Stimulated activated CD4-positive, alpha-beta T cell treated with anti-CD3 and anti-CD28 coated beads, Interleukin-2, amount 100 ng/mL, for 48 hours (primary cell): ENCODE measurements at regions not wholly inside any gene's neighbourhood (a gene's known extent, or its start where the extent isn't known, plus 50 kb on each side); places are given as distances from the start of the nearest gene placed in this dataset.
"Not testable (repeated sequence)": the region's sequence is repeated elsewhere in the genome, so short reads cannot be mapped to it uniquely, and the experiment has no call there.

Source experiments
- DNase-seq, 2 donors: peaks; one replicate each; pipeline ENCODE4 v3.0.0-alpha.2; 2020

DNA sequence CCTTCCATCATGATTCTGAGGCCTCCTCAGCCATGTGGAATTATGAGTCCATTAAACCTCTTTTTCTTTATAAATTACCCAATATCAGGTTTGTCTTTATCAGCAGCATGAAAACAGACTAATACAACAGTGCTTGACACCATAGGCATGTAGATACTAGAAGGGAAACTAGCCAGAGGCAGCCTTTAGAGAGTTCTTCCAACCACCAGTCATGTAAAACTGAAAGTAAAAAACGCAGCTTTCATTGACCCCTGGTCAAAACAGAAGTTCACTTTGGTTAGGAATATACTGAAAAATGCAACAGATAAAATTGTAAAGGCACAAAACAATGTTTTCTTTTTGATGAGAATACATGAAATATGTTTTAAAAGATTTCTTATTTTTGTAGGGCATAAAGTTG, 122.8 kb upstream of the L3MBTL4 start:
- DNase-seq = no peak

DNA sequence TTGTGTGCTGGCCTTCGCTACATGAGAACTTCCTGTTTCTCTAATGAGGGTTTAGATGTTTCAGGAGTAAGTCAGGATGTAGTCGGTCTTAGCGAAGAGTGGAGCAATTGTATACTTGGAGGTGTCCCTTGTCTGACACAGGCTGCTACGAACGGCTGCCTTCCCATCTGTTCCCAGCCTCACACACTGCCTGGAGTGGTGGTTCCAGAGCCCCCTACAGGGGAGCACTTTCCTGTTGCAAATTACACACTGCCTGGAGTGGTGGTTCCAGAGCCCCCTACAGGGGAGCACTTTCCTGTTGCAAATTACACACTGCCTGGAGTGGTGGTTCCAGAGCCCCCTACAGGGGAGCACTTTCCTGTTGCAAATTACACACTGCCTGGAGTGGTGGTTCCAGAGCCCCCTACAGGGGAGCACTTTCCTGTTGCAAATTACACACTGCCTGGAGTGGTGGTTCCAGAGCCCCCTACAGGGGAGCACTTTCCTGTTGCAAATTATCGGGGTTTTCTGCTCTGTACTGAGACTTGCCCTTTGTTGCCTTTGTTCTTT, 126.5 kb upstream of the L3MBTL4 start:
- not testable (repeated sequence) for DNase-seq

DNA sequence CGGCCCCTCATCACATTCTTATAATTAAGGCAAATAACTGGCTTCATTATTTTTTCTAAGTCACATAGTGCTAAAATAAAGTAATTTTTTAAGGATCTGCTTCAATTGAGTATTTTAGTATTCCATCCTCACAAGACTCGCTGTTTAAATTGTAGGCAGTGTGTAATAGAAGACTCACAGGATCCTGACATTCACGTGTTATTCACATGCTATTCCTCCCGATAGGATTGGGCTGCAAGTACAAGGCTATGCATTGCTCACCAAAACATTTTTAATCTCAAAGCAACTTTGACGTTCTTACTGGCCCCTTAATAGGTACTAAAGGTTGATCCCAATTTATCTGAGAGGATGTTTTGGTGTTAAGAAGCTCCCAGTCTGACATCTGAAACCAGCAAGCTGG, 127.6 kb upstream of the L3MBTL4 start:
- no peak for DNase-seq

DNA sequence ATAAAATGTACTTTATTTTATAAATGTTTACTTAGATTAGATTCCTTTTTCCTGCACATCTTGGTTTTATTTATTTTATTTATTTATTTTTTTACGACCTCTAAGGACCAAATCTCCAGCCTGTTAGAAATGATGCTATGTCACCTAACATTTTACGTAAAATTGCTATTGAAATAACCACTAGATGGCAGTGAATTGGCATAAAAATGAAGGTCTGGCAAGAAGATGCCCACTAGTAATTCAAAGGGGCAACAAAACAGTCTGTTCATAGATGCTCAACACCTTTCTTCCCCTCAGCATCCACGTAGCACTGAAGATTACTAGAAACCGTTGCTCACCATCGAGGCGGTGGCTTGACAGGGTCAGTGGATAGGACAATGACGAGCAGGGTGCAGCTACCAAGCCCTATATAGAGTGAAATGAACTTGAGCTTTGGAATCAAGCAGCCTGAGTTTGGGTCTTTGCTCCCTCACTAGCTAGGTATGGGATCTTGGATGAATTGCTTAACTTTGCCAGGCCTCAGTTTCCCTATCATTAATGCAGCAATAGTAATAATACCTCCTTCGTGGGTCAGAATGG, 128.7 kb upstream of the L3MBTL4 start:
- DNase-seq = no peak

DNA sequence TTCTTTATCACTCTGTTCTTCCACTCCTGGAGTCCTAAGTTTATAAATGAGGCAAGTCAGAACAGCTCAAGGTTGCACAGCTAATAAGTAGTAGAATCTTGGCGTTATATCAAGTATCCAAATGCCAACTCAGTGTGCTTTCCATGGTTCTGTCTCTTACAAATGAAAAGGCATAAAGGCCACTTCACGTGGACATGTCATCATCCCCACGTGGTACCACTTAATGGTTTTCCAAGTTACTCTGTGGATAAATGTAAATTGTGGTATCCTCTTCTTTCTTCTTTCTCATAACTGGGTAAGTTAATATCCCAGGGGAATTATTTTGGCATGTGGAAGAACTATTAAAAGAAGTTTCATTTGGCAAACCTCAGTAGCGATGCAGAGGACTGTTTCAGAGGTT, 131.5 kb upstream of the L3MBTL4 start:
- no peak for DNase-seq

DNA sequence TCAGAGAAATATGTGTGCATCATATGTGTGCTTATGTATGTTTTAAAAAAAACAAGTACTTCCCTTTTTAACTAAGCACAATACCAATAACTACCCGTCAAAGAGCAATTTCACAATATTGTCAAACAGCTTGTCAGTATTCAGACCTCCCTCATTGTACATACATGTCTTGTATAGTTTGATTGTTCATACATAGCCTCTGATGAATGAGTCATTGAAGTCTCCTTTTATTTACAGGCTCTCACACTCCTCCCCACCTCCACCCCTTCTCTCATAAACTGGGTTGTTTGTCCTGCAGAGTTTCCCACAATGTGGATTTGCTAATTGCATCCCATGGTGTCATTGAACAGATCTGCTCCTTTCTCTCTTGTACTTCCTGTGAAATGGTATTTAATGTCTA, 132.8 kb upstream of the L3MBTL4 start:
- DNase-seq = no peak

DNA sequence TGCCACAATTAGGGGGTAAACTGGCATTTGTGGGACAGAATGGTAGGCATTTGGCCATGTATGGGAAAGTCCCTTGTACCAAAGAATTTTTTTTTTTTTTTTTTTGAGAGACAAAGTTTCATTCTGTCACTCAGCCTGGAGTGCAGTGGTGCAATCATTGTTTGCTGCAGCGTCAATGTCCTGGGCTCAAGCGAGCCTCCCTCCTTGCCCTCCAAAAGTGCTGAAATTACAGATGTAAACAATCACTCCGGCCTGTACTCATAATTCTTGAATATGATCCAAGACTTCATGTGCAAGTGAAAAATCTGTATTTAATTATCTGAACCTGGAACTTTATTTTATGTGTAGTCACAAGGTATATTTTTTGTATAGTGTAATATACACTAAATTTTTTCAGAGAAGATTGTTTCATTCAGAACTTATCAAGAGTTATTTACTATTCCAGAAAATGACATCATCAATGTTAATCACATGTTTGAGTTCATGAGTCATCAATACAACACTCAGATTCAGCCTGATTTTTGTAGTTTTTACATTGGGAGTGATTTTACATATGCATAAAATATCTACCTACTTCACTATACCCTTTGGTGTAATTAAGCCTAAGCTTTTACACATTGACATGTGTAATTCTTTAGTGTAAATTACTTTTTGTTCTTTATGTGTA, 138.7 kb upstream of the L3MBTL4 start:
- no peak for DNase-seq

DNA sequence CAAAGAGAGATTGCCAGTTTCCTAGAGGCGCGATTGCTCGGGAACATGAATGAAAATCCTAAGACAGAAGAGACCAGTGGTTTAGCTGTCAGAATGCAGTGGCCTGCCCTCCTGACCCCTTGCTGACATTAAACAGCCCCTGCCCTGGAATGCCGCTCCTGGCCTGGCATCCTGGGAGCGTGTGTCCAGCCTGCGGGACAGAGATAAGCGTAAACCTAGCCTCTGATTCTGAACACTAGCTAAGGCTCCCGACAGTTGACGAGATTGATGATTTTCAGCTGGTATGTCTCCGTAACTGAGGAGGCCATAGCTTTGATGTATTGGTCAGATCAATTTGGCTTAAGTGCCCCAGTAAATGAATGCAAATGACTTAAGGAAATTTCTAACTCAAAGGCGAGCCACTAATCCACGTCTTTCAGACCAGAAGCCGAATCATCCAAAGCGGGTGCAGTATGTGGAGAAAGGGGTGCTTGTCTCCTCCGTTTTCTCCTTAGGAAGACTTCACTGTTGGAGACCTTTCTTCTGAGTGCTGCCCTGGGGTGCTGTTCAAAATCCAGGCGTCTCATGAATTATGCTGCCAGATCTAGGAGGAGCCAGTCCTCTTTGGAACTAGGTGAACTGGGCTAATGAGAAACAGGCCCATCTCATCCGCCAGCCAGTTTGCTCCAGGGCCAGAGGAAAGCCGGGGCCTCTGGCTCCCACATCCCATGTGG, 142.5 kb upstream of the L3MBTL4 start:
- no peak for DNase-seq

DNA sequence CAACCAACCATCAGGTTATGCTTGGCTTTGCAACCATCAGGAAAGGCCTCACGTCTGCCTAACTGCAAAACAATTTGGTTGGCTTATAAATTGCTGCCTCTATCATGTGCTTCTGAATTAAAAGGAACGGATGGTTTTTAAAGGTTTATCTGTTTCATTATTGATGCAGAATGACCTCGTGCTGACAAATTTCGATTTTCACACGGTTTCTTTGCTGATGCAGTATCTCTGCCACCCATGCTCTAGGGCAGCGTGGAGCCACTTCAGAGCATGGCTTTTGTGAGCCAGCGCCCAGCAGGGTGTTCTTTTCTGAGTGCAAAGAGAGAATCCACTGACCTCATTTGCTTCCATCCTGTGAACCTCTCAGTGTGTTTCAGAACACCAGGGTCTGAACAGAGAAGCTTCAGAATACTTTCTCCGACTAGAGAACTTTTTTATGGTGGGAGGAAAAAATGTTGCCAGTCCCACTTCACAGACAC, 143.1 kb upstream of the L3MBTL4 start:
- DNase-seq = no peak

DNA sequence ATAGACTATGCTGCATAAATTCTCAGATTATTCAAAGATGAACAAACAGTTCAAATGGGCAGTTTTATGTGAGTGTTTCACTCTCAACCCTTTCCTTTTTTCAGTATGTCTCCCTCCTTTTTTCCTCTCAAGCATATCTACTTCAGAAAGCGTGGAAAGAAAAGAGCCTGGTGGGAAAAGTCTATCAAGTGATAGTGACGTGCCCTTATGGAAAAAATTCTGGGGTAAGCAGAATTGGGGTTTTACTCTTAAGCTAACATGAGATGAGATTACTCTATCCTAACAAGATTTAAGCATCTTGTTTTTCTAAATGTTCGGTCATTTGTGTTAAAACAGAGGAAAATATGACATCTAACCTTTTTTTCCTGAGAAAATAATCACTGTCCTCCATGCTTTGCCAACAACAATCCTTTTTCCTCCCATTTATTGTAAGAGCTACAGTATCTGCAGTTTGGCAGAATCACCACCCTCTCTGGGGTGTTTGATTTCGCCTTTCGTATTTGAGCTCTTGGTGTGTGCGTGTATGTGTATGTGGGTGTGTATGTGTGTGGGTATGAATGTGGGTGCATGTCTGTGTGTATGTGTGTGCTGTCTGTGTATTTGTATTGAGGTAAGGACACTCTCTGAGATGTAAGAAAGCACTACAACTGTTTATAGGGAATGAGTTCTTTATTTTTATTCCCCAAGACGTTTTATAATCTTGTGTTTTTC, 143.9 kb upstream of the L3MBTL4 start:
- DNase-seq = no peak

DNA sequence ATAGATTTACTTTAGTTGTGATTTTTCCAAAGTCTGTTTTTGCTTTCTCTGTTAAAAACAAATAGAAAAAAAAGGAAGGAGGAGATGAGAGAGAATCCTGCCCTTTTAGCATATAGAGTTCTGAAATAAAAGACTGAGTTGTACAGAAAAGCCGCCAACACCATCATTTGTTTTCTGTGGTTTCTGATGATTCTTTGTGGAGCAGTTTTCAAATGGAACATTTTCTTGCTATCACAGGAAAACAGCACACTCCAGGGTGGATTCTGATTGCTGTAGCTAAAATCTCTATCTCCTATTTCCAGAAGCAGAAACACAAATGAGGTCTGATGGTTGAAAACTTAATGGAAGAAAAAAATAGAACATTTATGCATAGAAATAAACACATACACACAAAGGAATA, 144.6 kb upstream of the L3MBTL4 start:
- DNase-seq = no peak

DNA sequence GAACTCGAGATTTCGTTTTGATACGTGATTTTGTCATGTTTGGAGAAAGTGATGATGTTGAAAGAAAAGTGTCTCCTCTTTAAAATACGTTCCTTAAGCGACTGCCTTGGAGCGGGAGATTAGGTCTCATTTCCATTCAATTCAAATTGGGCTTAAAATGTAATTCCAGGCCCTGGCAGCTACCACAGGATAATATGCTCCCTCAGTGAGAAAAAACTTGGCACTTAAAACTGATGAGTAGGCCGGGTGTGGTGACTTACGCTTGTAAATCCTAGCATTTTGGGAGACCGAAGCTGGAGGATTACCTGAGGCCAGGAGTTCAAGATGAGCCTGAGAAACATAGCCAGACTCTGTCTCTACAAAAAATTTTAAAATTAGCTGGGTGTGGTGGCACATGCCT, 146.3 kb upstream of the L3MBTL4 start:
- no peak for DNase-seq

DNA sequence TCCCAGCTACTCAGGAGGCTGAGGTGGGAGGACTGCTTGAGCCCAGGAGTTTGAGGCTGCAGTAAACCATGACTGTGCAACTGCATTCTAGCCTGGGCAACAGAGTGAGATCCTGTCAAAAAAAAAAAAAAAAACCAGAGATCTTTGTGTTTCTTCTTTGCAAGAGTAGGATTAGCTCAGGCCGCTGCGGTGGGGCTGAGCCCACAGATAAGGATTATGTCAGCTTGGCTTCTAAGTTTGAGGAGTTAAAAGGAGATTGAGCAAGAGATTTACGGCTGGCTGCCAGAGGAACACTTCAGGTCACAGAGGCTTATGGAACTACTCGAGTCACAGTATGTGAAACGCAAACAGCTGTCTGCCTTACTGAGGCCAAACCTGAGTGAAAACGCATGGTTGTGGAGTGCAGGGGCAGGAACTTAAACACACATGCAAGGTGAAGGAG, 146.7 kb upstream of the L3MBTL4 start:
- DNase-seq = no peak

DNA sequence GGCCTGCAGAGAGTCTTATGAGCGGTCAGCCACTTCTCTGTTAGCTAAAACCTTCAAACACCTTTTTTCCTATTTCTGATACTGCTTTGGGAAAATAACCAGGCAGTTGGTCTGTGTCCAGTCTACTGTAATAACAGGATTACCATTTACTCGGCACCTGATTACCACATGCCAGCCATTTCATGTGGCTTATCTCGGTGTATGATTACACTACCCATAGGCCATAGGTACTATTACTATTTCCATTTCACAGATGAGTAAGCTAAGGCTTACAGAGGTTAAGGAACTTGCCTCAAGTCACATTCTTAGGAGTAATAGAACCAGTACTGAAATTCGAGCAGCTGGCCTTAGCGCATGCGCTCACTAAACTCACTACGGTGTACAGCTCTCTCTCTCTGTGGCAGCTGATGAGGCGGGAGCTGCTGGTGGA, 147.2 kb upstream of the L3MBTL4 start:
- no peak for DNase-seq

DNA sequence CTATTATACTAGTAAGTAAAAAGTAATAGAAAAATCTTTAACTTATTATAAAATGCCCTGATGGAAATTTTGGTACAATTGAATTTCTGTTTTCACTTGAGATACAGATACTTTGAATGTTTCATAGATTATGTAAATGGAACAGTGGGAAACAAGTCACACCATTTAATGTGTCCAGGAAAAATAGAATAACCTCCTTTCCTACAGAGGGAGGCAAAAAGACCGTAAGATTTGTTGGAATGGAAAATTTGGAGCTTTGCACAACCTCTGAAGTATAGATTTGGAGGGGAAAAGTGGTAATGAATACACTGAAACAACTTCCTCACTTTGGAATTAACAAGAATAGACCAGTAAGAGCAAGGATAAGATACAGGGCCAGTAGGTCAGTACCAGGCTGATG, 149.2 kb upstream of the L3MBTL4 start:
- no peak for DNase-seq

DNA sequence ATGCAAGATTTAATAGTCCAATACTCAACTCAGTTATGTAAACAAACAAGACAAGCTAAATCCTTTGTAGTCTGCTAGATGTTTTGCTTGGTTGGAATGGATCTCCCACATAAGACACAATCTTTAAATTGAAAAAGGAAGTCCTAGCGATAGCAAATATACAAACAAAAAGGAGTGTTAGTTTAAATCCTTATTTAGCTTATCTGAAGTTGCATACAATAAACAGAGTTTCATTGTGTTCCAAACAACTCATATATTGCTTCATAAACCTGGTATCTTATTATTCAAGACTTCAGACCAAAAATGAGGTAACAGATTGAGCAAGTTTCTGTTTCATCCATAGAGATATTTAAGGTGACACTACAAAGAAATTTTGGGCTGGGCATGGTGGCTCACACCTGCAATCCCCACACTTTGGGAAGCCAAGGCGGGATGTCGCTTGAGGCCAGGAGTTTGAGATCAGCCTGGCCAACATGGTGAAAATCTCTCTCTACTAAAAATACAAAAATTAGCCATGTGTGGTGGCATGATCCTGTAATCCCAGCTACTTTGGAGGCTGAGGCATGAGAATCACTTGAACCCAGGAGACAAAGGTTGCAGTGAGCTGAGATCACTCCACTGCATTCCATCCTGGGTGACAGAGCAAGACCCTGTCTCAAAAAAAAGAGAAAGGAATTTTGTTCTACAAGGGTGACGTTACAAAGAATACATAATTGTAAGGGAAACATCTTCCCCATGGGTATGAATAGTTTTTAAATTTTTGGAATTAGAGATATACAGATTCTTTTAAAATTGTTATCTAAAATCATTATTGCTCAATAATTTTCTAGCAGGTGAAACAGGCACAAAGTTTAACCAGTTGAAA, 150.5 kb upstream of the L3MBTL4 start:
- DNase-seq = no peak

DNA sequence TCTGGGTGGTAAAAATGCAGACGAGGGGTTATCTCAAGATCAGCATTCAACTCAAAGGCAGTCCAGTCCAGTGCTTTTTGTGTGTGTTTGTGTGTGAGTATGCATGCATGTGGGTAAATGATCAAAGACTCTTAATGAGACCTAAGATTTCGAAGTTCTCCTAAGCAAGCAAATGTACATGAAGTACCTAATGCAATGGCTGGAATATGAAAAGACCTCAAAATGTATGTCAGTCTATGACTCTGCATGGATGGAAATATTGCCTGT, 151.0 kb upstream of the L3MBTL4 start:
- DNase-seq = no peak

DNA sequence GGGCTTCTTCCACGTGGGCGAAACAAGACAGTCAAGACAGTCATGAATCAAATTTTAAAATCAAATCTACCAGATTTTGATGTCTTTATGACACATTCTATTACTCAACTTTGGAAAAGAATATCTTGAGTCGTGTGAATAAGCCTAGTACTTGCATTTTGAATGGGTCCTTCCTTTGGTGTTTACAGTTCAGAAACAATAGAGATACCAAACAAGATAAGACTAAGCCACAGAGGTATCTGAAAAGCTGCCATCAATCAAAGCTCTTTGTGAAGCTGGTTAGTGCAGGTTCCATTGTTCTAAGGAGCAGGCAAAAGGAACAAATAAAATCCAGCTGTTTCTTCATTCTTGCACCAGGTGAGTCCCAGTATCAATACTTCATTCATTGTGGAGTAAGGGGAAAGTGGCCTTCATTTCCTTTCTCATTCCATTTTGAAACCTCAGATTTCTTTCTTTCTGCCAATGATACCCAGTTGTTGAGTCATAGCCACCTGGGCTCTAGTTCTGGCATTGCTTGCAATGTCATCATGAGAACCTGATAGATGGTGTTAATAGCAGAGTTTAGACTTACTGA, 151.7 kb upstream of the L3MBTL4 start:
- no peak for DNase-seq

DNA sequence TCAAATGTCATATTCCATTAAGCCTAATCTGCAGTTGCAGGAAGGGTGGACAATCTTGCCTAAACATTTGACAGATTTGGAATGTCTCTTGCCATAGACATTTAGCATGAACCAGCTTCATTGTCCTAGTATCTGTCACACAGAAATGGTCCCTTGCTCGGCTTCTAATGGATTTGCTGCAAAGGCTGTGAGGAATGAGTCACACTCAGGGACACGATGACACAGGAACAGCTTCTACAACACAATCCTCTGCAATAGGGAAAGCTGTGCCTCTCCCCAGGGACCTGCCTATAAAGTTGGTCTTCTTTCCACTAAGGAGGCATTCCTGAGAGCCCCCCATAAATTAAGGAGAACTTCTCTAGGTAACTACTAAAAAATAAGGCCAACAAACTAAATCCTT, 155.1 kb upstream of the L3MBTL4 start:
- no peak for DNase-seq

DNA sequence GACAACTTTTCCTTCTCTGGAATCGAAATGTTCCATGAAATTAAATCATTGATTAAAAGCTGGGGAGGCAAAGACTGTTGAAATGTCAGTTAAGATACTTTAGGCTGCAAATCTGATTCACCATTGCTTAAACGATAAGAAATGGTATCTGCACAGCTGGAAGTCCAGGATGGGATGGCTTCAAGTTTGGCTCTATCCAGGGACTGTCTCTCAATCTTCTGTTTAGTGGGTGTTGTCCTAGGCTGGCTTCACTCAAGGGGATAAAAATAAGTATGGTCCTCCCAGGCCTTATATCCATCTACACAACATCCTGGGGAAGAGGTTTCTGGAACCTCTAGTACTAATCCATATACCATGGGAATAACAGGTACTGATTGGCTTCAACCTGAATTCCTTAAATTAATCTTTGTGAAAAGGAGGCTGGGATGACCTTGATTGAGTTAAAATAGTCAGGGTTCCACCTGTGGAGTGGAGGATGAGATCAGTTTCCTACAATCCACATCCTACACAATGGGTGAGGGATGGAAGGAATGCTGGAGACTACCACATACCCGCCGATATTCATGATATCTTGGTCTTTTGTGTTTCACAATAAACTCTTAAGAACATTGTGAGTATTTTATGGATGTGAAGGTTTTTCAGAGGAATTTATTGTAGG, 156.0 kb upstream of the L3MBTL4 start:
- DNase-seq = no peak

DNA sequence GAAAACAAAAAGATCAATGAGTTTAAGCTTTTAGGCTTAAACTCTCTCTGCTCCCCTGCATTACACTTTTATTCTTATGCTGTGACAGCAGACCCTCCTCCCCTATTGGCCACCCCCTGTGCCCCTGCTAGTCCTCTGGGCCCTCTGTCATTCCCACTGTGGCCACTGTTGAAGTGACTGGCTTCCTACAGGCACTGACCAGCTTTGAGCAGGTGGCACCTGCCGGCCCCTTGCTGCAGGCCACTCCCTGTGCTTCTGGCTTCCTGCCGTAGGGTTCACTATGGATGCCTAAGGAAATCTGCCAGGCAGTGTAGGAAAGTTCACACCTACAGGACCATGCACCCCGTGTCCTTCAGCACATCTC, 156.5 kb upstream of the L3MBTL4 start:
- DNase-seq = no peak

DNA sequence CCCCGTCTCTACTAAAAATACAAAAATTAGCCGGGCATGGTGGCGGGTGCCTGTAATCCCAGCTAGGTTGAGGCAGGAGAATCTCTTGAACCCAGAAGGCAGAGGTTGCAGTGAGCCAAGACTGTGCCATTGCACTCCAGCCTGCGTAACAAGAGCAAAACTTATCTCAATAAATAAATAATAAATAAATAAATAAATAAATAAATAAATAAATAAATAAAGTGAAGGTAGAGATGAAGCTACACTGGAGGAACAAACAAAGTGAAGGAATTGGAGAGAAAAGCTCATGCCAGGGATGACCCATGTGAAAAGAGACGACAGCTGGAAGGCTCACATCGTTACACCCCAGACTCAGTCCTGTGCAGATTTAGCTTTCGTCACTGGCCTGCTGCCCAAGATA, 157.3 kb upstream of the ARHGAP28 start:
- DNase-seq = not testable (repeated sequence)
